GM12891 (cell line): ENCODE measurements at regions not wholly inside any gene's neighbourhood (a gene's known extent, or its start where the extent isn't known, plus 50 kb on each side); places are given as distances from the start of the nearest gene placed in this dataset.

Experiments used
- DNase-seq: peaks from one replicate; pipeline ENCODE4 v3.0.0; 2011; ENCODE audit warnings: low spot score; ENCODE audit not compliant: insufficient read length
- FAIRE-seq: peaks from 2 replicates; lab custom pipeline; 2011; peaks lifted over from hg19 to GRCh38; lab: Jason Lieb, UNC
- PAX5 ChIP-seq: IDR thresholded peaks from 2 replicates; pipeline ENCODE4 v1.6.1; 2011; ENCODE audit warnings: low read length, moderate library complexity, mild to moderate bottlenecking; ENCODE audit not compliant: insufficient read depth, severe bottlenecking
- POLR2A ChIP-seq: IDR thresholded peaks from 2 replicates; pipeline ENCODE4 v1.6.1; 2011; ENCODE audit warnings: low read depth, low read length, control low read depth
- POLR2AphosphoS5 ChIP-seq: IDR thresholded peaks from 2 replicates; pipeline ENCODE4 v1.6.1; 2011; ENCODE audit warnings: low read depth, low read length, control low read depth
- POU2F2 ChIP-seq: IDR thresholded peaks from 2 replicates; pipeline ENCODE4 v1.6.1; 2011; ENCODE audit warnings: low read depth, mild to moderate bottlenecking, control low read depth, low read length, moderate library complexity
- SPI1 ChIP-seq: IDR thresholded peaks from 2 replicates; pipeline ENCODE4 v1.6.1; 2011; ENCODE audit warnings: low read depth, low read length, control low read depth
- TAF1 ChIP-seq: IDR thresholded peaks from 2 replicates; pipeline ENCODE4 v1.6.1; 2011; ENCODE audit warnings: low read depth, low read length, control low read depth

GRCh38 chr2:223141606-223142005 is 89.6 kb downstream of the KCNE4 start:
- TF ChIP-seq TAF1: no peak
- FAIRE-seq (no peak), DNase-seq (no peak)

GRCh38 chr2:223142118-223142517 is 90.1 kb downstream of the KCNE4 start:
- TF ChIP-seq POLR2A (no peak), TAF1 (no peak), POLR2AphosphoS5 (no peak), POU2F2 (no peak), PAX5 (no peak), SPI1 (no peak)
- DNase-seq: no peak
- no peak for FAIRE-seq

GRCh38 chr2:223147431-223147830 is 95.4 kb downstream of the KCNE4 start:
- no peak for TF ChIP-seq POLR2A
- TF ChIP-seq POLR2AphosphoS5: no peak
- no peak for DNase-seq

GRCh38 chr2:223148516-223148915 is 96.5 kb downstream of the KCNE4 start:
- TF ChIP-seq PAX5 (no peak), POLR2AphosphoS5 (no peak), SPI1 (no peak), POU2F2 (no peak), POLR2A (no peak), TAF1 (no peak)
- DNase-seq (no peak), FAIRE-seq (no peak)

More at GRCh38 chr2:223147431-223147830, 95.4 kb downstream of the KCNE4 start:
- no peak for FAIRE-seq

GRCh38 chr2:223155956-223156355 is 104.0 kb downstream of the KCNE4 start:
- FAIRE-seq (no peak), DNase-seq (no peak)
- no peak for TF ChIP-seq POLR2AphosphoS5
- no peak for TF ChIP-seq TAF1
- no peak for TF ChIP-seq POLR2A
- TF ChIP-seq POU2F2: no peak
- TF ChIP-seq PAX5: no peak
- no peak for TF ChIP-seq SPI1

- TF ChIP-seq TAF1: no peak
- TF ChIP-seq POLR2A: no peak
- TF ChIP-seq POU2F2: no peak
- TF ChIP-seq POLR2AphosphoS5: no peak
- TF ChIP-seq PAX5: no peak
- TF ChIP-seq SPI1: no peak
- DNase-seq (no peak), FAIRE-seq (no peak)
These were observed 110.0 kb downstream of the KCNE4 start for GRCh38 chr2:223161873-223162458.

- no peak for DNase-seq
- no peak for TF ChIP-seq POU2F2
- no peak for TF ChIP-seq POLR2A
- TF ChIP-seq TAF1: no peak
- TF ChIP-seq SPI1: no peak
- TF ChIP-seq POLR2AphosphoS5: no peak
- no peak for TF ChIP-seq PAX5
- FAIRE-seq: no peak
These were observed 113.6 kb downstream of the KCNE4 start for GRCh38 chr2:223165423-223166214.

- TF ChIP-seq PAX5 (no peak), POLR2A (no peak), POU2F2 (no peak), SPI1 (no peak), TAF1 (no peak), POLR2AphosphoS5 (no peak)
- FAIRE-seq: no peak
- DNase-seq: no peak
These were observed 114.2 kb downstream of the KCNE4 start for GRCh38 chr2:223166215-223166493.

GRCh38 chr2:223166983-223167650 is 115.1 kb downstream of the KCNE4 start:
- FAIRE-seq (no peak), DNase-seq (no peak)
- TF ChIP-seq TAF1 (no peak), POLR2A (no peak), SPI1 (no peak), POU2F2 (no peak), POLR2AphosphoS5 (no peak), PAX5 (no peak)

GRCh38 chr2:223169830-223170605 is 118.0 kb downstream of the KCNE4 start:
- FAIRE-seq: no peak
- TF ChIP-seq POLR2AphosphoS5 (no peak), PAX5 (no peak), POLR2A (no peak), SPI1 (no peak), POU2F2 (no peak), TAF1 (no peak)

More at GRCh38 chr2:223169830-223170605, 118.0 kb downstream of the KCNE4 start:
- no peak for DNase-seq
